Epithelial cell of proximal tubule (primary cell): ENCODE measurements at regions not wholly inside any gene's neighbourhood (a gene's known extent, or its start where the extent isn't known, plus 50 kb on each side); places are given as distances from the start of the nearest gene placed in this dataset.

Experiments
- DNase-seq: peaks from one replicate; pipeline ENCODE4 v3.0.0-alpha.2; 2011; ENCODE audit warnings: low read depth
- H3K4me3 ChIP-seq: 2 replicates; pipeline ENCODE4 v1.5.1; 2011; ENCODE audit warnings: low read depth, mild to moderate bottlenecking, low read length
- TF ChIP-seq, protein P1 (sequence below): conservative IDR thresholded peaks from 2 replicates; pipeline ENCODE4 v1.5.1; 2012; ENCODE audit warnings: low read depth, mild to moderate bottlenecking, low read length

DNA sequence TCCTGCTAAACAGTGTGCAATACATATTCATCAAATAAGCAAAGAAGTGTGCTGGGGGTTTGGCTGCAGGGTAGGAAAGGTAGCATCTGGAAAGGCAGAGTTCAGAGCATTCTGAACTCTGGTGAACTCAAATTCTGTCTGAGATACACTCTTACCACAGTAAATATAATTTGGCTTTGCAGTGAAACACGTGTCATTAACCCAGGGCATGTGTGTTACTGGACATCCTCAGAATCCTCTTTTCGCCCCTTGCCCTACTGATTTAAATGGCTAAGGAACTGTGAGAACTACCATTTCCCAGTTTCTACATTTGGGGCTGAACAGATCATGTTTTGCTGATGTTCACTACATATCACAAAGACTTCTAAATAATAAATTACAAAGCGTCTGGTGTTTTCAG lies 562.8 kb upstream of the SGCG start:
- TF ChIP-seq, protein P1, sequence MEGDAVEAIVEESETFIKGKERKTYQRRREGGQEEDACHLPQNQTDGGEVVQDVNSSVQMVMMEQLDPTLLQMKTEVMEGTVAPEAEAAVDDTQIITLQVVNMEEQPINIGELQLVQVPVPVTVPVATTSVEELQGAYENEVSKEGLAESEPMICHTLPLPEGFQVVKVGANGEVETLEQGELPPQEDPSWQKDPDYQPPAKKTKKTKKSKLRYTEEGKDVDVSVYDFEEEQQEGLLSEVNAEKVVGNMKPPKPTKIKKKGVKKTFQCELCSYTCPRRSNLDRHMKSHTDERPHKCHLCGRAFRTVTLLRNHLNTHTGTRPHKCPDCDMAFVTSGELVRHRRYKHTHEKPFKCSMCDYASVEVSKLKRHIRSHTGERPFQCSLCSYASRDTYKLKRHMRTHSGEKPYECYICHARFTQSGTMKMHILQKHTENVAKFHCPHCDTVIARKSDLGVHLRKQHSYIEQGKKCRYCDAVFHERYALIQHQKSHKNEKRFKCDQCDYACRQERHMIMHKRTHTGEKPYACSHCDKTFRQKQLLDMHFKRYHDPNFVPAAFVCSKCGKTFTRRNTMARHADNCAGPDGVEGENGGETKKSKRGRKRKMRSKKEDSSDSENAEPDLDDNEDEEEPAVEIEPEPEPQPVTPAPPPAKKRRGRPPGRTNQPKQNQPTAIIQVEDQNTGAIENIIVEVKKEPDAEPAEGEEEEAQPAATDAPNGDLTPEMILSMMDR, result no peak

DNA sequence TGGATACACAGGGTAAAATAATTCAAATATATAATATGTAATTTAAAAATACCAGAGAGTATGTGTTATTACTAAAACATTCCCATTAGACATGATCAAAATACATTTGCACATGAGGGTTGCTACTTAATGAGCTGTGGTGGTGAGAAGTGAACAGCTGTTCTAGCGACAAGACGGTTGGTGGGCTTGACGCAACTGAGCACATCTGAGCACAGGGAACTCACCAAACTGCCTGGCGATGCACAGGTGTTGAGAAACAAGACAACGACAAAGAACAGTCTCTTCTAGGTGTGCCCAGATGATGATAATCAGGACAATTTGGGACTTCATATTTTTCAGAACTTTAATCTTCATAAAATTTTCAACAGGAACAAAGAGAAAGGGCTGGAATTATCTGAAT lies 555.1 kb upstream of the SGCG start:
- no peak overlapping the region for H3K4me3 ChIP-seq
- TF ChIP-seq, protein P1, result no peak
- no peak for DNase-seq

More for the DNA sequence above, 562.8 kb upstream of the SGCG start:
- no peak for DNase-seq
- H3K4me3 ChIP-seq, result no peak overlapping the region

DNA sequence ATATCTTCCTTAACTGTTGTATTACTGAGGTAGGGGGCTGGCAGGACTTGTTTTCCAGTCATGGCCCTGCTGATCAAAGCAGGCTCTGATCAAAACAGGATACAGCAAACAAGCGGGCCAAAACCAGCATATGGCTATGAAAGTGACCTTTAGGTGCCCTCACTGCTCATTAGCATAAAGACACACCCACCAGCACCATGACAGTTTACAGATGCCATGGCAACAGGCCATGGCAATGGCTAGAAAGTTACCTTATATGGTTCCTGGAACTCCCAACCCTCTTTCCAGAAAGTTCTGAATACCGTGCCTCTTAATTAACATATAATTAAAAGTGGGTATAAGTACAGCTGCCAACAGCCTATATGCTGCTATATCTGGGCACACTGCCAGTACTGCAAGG lies 551.4 kb upstream of the SGCG start:
- TF ChIP-seq, protein P1, result no peak
- no peak for DNase-seq

DNA sequence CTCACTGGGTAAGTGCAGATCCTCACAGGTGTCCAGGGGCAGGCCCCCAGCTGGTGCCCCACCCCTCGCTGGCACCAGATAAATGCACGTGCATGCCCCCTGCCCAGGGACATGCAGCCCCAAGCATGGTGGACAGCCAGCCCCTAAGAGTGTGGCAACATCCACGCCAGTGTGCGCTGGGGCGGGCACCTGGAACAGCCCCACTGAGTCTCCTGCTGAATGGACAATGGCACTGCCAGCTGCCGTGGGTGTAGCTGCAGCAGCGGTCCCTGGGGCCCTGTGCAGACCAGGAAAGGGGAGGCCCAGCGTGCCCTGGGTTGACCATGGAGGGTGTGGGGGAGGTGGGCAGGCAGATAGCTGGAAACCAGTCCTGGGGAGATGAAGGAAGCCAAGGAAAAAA lies 538.7 kb upstream of the SGCG start:
- no peak for DNase-seq
- TF ChIP-seq, protein P1, result no peak
- no peak overlapping the region for H3K4me3 ChIP-seq

More for the DNA sequence above, 551.4 kb upstream of the SGCG start:
- H3K4me3 ChIP-seq, result no peak overlapping the region

DNA sequence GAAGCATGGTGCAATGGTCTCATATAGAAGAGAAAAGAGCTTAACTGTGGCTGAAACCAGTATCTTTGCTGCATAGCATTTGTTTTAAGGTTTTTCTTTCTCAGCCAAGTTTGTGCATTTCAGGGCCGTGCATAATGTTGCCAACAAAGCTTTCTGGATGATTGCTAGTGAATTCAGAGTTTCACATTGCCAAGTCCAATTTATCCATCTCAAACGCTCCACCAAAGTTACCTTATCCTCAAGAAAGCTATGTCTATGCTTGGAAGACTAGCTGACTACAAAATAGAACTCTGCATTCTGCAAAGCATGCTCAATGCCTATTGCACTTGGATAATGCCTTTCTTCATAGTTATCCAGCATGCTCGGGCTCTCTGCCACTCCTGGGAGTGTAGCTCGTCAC lies 535.8 kb upstream of the SGCG start:
- H3K4me3 ChIP-seq, result no peak overlapping the region
- TF ChIP-seq, protein P1, result no peak
- no peak for DNase-seq

DNA sequence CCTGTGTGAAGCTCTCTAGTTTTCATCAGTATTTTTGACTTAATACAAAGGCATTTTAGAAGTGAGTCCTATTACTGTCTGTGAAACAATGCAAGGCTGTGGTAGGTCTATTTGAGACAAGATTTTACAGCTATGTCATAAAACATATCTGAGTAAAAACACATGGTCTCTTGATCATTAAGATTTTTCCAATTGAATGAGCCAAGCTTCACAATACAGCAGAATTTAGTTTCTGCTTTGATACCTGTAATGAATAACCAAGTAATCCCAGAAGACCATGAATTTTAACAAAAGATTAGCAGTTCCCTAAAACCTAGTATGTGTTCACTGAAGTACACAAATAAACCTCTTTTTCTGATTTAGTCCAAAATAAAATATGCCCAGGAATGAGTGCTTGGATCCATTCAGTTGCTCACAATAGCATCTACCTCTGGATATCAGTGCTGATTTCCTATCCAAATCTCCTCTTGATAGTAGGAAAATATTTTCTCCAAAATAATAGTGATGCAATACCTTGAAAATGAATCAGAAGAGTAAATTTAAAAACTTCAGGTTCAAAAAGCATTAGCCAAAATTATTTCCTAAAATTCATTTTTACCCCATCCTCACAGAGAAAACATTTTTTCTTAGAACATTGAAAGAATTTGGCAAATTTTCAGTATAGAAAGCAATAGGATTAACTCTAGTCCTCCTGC lies 533.5 kb upstream of the SGCG start:
- H3K4me3 ChIP-seq, result no peak overlapping the region
- DNase-seq, result no peak
- TF ChIP-seq, protein P1, result no peak

DNA sequence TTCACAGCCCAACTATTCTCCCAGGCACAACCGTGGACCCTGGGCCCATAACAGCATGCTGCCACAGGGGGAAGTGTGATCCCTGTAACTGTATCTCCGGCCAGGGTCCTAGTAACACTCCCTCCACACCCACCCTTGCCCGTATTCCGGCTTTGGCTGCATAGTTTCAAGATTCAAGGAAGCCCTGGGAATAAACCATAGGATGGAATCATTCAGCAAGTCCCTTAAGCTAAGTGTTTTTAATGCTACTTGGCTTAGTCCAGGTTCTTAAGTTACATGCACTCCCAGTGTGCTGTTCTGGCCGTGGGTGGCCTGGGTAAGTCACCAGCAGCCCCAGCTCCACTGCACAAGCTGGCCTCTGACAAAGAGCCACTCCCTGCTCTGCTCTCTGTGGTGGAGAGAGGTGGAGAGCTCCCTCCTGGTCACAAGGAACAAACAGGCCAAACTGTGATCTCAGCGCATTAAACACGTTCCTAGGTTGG lies 532.4 kb upstream of the SGCG start:
- no peak for DNase-seq
- TF ChIP-seq, protein P1, result no peak
- H3K4me3 ChIP-seq, result no peak overlapping the region
